ENCODE measurements at regions not wholly inside any gene's neighbourhood (a gene's known extent, or its start where the extent isn't known, plus 50 kb on each side); places are given as distances from the start of the nearest gene placed in this dataset.

- ChIA-PET POLR2A (ENCODE audit: partially characterized antibody) (no interaction called here), CTCF (ENCODE audit: partially characterized antibody) (interaction anchor here (0.9 kb wide), 1 partner anchor 9 kb away, joined by 3 read pairs; no protein-coding TSS in a partner anchor)
- no peaks in the 10 kb centered on the region for H4K20me1 ChIP-seq (replicated peaks in 1 of 2; ENCODE audit: control insufficient read depth in 1 of 2, insufficient read depth in 2 of 2, low read length in 2 of 2)
- H2BK20ac ChIP-seq (ENCODE audit: low read length), result no peak overlapping the region
- no peak overlapping the region for H3K4me2 ChIP-seq (ENCODE audit: insufficient read depth in 1 of 2, low read depth in 2 of 2, low read length in 2 of 2)
- no peak overlapping the region for H3K18ac ChIP-seq (ENCODE audit: extremely low read depth, low read length)
- H3K79me1 ChIP-seq (ENCODE audit: low read depth, low read length), result no peaks in the 10 kb centered on the region
- H3K23me2 ChIP-seq (ENCODE audit: low read depth, low read length), result no peaks in the 10 kb centered on the region
- no peak overlapping the region for H3K56ac ChIP-seq (replicated peaks; ENCODE audit: insufficient read length, low read depth, low read length)
- no peak overlapping the region for H2BK5ac ChIP-seq (ENCODE audit: low read depth, low read length)
- no peak overlapping the region for H2AFZ ChIP-seq (ENCODE audit: low read length)
- H3K4me1 ChIP-seq (replicated peaks in 1 of 4; ENCODE audit: control insufficient read depth in 3 of 4, insufficient read depth in 4 of 4, low read length in 3 of 4), result no peaks in the 10 kb centered on the region; a peak in 1 of 7 replicates
- no peak overlapping the region for H3K14ac ChIP-seq (ENCODE audit: insufficient read length)
- FAIRE-seq (no peak), DNase-seq (ENCODE audit: low read depth in 1 of 2, low spot score in 2 of 2) (no peak)
- H4K5ac ChIP-seq (ENCODE audit: insufficient read length, low read depth, low read length), result no peak overlapping the region
- no peaks in the 10 kb centered on the region for H3K36me3 ChIP-seq (ENCODE audit: control insufficient read depth in 2 of 4, insufficient read depth in 4 of 4, low read length in 3 of 4)
- H2BK15ac ChIP-seq (ENCODE audit: low read length), result no peak overlapping the region
- H4K8ac ChIP-seq (ENCODE audit: extremely low read depth, insufficient read depth, low read length), result no peak overlapping the region
- no peak overlapping the region for H3K4me3 ChIP-seq (ENCODE audit: extremely low read depth in 1 of 4, insufficient read depth in 2 of 4, low read depth in 3 of 4, low read length in 4 of 4)
- no peak overlapping the region for H3K27ac ChIP-seq (ENCODE audit: low read depth, low read length)
- H2BK12ac ChIP-seq (ENCODE audit: low read depth, low read length), result no peak overlapping the region
- 94% methylated on average over 7 of the region's 7 CpGs; no CpG with 5 or more reads in 1 of the 2 experiments for WGBS, 2 experiments (ENCODE audit: extremely low coverage in 1 of 2, insufficient coverage in 1 of 2, insufficient read length in 1 of 2, insufficient replicate concordance in 2 of 2, low coverage in 1 of 2, low lambda C conversion rate in 2 of 2, missing lambda C conversion rate in 1 of 2)
- no peak overlapping the region for H2AK5ac ChIP-seq (ENCODE audit: low read depth, low read length)
- H3K4ac ChIP-seq (replicated peaks; ENCODE audit: insufficient read length, low read depth, low read length), result no peak overlapping the region
- peaks cover 0 to 2% of the 10 kb centered on the region in 2 experiments; a peak in 1 of 4 replicates for H3K9me3 ChIP-seq (ENCODE audit: insufficient read depth in 2 of 2, low read depth in 1 of 2, low read length in 1 of 2)
- no peak overlapping the region for H3K23ac ChIP-seq (ENCODE audit: insufficient read length)
- peaks cover 0 to 1% (median 0%) of the 10 kb centered on the region in 4 experiments; a peak in 1 of 7 replicates for H3K27me3 ChIP-seq (replicated peaks in 1 of 4; ENCODE audit: control insufficient read depth in 3 of 4, extremely low read depth in 1 of 4, insufficient read depth in 3 of 4, low read length in 3 of 4)
- H4K91ac ChIP-seq (replicated peaks; ENCODE audit: insufficient read length, low read length), result peak overlapping the region; percentile 39
- H3K79me2 ChIP-seq (ENCODE audit: control insufficient read depth in 1 of 2, insufficient read depth in 2 of 2, low read length in 2 of 2), result no peaks in the 10 kb centered on the region
- H3K9ac ChIP-seq (replicated peaks in 1 of 4; ENCODE audit: extremely low read depth in 1 of 4, low read depth in 3 of 4, low read length in 3 of 4), result no peak overlapping the region
- no peak overlapping the region for H2BK120ac ChIP-seq (replicated peaks; ENCODE audit: low read depth, low read length)
- TF ChIP-seq ATF3 (IDR thresholded peaks at IDR 0.05; ENCODE audit: insufficient read depth, low read depth, low read length) (no peak), JUN (IDR thresholded peaks at IDR 0.05; ENCODE audit: low read depth, low read length) (no peak), POU5F1 (IDR thresholded peaks at IDR 0.05; ENCODE audit: low read depth, low read length) (no peak), BACH1 (IDR thresholded peaks at IDR 0.05; ENCODE audit: low read length) (no peak), RAD21 (IDR thresholded peaks at IDR 0.05 in 1 of 2, conservative IDR thresholded peaks at IDR 0.05 in 1 of 2; ENCODE audit: low read depth in 2 of 2, low read length in 2 of 2) (no peak), PHF8 (conservative IDR thresholded peaks at IDR 0.05; ENCODE audit: low read depth, low read length) (no peak), SP4 (IDR thresholded peaks at IDR 0.05; ENCODE audit: low read length) (no peak), KDM1A (IDR thresholded peaks at IDR 0.05; ENCODE audit: borderline replicate concordance, low read length) (no peak), POLR2AphosphoS5 (IDR thresholded peaks at IDR 0.05; ENCODE audit: low read depth, low read length) (no peak), TBP (IDR thresholded peaks at IDR 0.05; ENCODE audit: low read depth, low read length) (no peak), EZH2 (IDR thresholded peaks at IDR 0.05; ENCODE audit: low read depth, low read length, severe bottlenecking) (no peak), CHD2 (IDR thresholded peaks at IDR 0.05; ENCODE audit: low read length) (no peak), HDAC2 (IDR thresholded peaks at IDR 0.05; ENCODE audit: borderline replicate concordance in 1 of 2, low read depth in 2 of 2, low read length in 2 of 2) (no peak), GTF2F1 (IDR thresholded peaks at IDR 0.05; ENCODE audit: borderline replicate concordance, low read depth, low read length) (no peak)
Measured at GRCh38 chr3:89571707-89572106, 464.3 kb downstream of the EPHA3 start.

All from H1 (cell line).